ENCODE measurements at regions not wholly inside any gene's neighbourhood (a gene's known extent, or its start where the extent isn't known, plus 50 kb on each side); places are given as distances from the start of the nearest gene placed in this dataset.

DNA sequence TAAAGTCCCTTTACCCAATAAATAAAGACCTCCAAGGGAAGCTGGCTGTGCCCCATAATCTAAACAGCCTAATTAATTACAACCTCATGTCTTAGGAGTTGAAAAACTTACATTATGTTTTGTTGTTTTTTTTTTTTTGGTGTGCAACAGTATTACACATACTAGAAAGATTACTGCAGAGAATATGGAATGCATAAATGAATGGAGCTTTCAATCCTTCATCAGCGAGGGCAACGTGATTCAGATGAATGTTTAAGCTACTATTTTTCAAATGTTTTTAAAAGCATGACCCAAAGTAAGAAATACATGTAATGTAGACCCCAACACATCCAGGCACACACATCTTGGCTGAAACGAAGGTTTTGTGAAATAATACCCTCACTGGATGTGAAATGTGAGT is 167.1 kb upstream of the FN1 start:
- Histone ChIP-seq H3K27me3 (ENCODE audit: insufficient read depth, poor library complexity, severe bottlenecking) (no peaks in the 10 kb centered on the region), H3K27ac (replicated peaks) (no peak overlapping the region), H3K4me3 (replicated peaks; ENCODE audit: insufficient read depth, low read length) (no peak overlapping the region)
- TF ChIP-seq SPI1 (IDR thresholded peaks at IDR 0.05; ENCODE audit: borderline replicate concordance, low read depth): no peak
- no peak for TF ChIP-seq POLR2AphosphoS5 (IDR thresholded peaks at IDR 0.05; ENCODE audit: low read depth)
- TF ChIP-seq GABPA (IDR thresholded peaks at IDR 0.05; ENCODE audit: low read depth): no peak
- TF ChIP-seq, protein P1, sequence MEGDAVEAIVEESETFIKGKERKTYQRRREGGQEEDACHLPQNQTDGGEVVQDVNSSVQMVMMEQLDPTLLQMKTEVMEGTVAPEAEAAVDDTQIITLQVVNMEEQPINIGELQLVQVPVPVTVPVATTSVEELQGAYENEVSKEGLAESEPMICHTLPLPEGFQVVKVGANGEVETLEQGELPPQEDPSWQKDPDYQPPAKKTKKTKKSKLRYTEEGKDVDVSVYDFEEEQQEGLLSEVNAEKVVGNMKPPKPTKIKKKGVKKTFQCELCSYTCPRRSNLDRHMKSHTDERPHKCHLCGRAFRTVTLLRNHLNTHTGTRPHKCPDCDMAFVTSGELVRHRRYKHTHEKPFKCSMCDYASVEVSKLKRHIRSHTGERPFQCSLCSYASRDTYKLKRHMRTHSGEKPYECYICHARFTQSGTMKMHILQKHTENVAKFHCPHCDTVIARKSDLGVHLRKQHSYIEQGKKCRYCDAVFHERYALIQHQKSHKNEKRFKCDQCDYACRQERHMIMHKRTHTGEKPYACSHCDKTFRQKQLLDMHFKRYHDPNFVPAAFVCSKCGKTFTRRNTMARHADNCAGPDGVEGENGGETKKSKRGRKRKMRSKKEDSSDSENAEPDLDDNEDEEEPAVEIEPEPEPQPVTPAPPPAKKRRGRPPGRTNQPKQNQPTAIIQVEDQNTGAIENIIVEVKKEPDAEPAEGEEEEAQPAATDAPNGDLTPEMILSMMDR (IDR thresholded peaks at IDR 0.05; ENCODE audit: insufficient read depth, low read length): no peak
- TF ChIP-seq, protein P2, sequence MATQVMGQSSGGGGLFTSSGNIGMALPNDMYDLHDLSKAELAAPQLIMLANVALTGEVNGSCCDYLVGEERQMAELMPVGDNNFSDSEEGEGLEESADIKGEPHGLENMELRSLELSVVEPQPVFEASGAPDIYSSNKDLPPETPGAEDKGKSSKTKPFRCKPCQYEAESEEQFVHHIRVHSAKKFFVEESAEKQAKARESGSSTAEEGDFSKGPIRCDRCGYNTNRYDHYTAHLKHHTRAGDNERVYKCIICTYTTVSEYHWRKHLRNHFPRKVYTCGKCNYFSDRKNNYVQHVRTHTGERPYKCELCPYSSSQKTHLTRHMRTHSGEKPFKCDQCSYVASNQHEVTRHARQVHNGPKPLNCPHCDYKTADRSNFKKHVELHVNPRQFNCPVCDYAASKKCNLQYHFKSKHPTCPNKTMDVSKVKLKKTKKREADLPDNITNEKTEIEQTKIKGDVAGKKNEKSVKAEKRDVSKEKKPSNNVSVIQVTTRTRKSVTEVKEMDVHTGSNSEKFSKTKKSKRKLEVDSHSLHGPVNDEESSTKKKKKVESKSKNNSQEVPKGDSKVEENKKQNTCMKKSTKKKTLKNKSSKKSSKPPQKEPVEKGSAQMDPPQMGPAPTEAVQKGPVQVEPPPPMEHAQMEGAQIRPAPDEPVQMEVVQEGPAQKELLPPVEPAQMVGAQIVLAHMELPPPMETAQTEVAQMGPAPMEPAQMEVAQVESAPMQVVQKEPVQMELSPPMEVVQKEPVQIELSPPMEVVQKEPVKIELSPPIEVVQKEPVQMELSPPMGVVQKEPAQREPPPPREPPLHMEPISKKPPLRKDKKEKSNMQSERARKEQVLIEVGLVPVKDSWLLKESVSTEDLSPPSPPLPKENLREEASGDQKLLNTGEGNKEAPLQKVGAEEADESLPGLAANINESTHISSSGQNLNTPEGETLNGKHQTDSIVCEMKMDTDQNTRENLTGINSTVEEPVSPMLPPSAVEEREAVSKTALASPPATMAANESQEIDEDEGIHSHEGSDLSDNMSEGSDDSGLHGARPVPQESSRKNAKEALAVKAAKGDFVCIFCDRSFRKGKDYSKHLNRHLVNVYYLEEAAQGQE (IDR thresholded peaks at IDR 0.05; ENCODE audit: insufficient replicate concordance, low read depth): no peak
- no peak for DNase-seq (ENCODE audit: low read depth in 1 of 2, low spot score in 1 of 2)

DNA sequence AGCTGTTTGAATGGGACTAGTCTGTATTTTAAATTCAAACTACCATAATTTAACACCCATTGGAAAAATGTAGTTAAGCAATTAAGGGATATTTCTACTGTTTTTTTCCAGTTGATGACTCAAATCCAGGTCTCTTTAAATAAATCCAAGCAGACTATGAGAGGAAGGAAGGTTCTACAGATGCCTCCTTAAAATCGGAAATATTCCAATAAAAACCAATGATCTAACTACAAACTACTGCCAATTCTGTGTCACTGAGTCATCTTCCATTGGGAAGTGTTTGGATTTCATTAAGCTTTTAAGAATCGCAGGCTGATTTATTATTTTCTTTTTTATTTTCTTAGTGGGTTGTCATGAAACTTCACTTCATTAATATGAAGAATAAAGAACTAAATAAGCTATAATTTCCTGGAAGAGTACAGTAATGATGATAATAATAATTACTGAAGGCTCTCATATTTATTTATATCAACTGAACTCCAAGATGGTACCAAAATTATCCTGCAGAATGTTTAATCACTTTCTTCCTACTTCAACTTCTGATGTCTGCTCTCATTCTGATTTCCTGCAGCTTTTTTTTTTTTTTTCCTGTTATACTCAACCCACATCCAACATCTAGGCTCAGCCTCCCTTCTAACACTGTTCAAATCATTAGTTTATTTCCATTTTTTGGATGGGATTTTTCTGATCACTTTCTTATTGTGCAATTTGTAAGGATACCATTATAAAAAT is 166.3 kb upstream of the FN1 start:
- TF ChIP-seq SPI1 (IDR thresholded peaks at IDR 0.05; ENCODE audit: borderline replicate concordance, low read depth): no peak
- TF ChIP-seq POLR2AphosphoS5 (IDR thresholded peaks at IDR 0.05; ENCODE audit: low read depth): no peak
- TF ChIP-seq, protein P2 (IDR thresholded peaks at IDR 0.05; ENCODE audit: insufficient replicate concordance, low read depth): no peak
- TF ChIP-seq, protein P1 (IDR thresholded peaks at IDR 0.05; ENCODE audit: insufficient read depth, low read length): no peak
- TF ChIP-seq GABPA (IDR thresholded peaks at IDR 0.05; ENCODE audit: low read depth): no peak
- no peak overlapping the region for H3K27ac ChIP-seq (replicated peaks)
- no peak for DNase-seq (ENCODE audit: low read depth in 1 of 2, low spot score in 1 of 2)
- no peak overlapping the region for H3K4me3 ChIP-seq (replicated peaks; ENCODE audit: insufficient read depth, low read length)
- H3K27me3 ChIP-seq (ENCODE audit: insufficient read depth, poor library complexity, severe bottlenecking): no peaks in the 10 kb centered on the region

DNA sequence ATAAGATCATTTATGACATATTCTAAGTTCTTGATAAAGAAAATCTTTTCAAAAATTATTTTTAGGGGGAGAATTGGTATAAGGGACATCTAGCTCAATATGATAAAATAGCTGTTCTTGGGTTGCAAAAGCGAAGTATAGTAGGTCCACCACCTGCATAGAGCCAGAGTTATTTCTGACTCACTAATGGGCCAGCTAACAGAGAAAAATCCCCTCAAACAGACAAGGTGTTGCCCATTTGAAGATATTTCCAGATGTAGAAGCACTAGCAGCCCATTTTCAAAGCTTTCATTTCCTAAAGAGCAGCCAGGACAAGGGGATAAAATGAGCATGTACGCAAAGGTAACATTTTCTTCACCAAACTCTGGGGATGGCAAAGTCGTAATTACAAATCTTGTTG is 165.7 kb upstream of the FN1 start:
- no peak for DNase-seq (ENCODE audit: low read depth in 1 of 2, low spot score in 1 of 2)
- no peaks in the 10 kb centered on the region for H3K27me3 ChIP-seq (ENCODE audit: insufficient read depth, poor library complexity, severe bottlenecking)
- H3K4me3 ChIP-seq (replicated peaks; ENCODE audit: insufficient read depth, low read length): no peak overlapping the region
- TF ChIP-seq SPI1 (IDR thresholded peaks at IDR 0.05; ENCODE audit: borderline replicate concordance, low read depth) (no peak), POLR2AphosphoS5 (IDR thresholded peaks at IDR 0.05; ENCODE audit: low read depth) (no peak), GABPA (IDR thresholded peaks at IDR 0.05; ENCODE audit: low read depth) (no peak)
- TF ChIP-seq, protein P2 (IDR thresholded peaks at IDR 0.05; ENCODE audit: insufficient replicate concordance, low read depth): no peak
- TF ChIP-seq, protein P1 (IDR thresholded peaks at IDR 0.05; ENCODE audit: insufficient read depth, low read length): no peak
- H3K27ac ChIP-seq (replicated peaks): no peak overlapping the region

All from HL-60 (cell line).